ENCODE measurements at regions not wholly inside any gene's neighbourhood (a gene's known extent, or its start where the extent isn't known, plus 50 kb on each side); places are given as distances from the start of the nearest gene placed in this dataset.

GRCh38 chr15:36239509-36239908 lies 339.9 kb upstream of the CDIN1 start:
- Mint-ChIP-seq H3K36me3 (no peaks in the 10 kb centered on the region), H3K4me1 (no peaks in the 10 kb centered on the region), H3K9me3 (peaks cover 6% of the 10 kb centered on the region), H3K4me3 (no peak overlapping the region), H3K27ac (no peak overlapping the region), H3K27me3 (no peaks in the 10 kb centered on the region)
- DNase-seq (ENCODE audit: low spot score in 2 of 2) (no peak), ATAC-seq (ENCODE audit: low read depth) (no peak)

DNA sequence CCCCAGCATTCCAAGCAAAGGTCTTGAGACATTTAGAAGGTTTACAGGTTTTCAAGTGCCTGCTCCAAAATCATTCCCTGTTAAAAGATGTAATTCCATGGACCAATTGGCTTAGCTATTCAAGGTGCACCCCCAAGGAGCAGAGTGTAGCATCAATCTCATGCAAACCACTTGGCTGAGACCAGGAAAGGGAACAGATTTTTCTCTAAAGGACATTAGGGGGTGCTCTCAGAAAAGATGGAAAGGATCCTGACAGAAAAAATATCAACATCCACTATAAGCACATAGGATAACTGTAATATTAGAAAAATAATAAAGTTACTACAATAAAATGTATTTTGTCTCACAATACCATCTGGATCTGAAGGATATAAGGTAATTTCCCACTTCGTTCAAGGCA lies 328.0 kb upstream of the CDIN1 start:
- Mint-ChIP-seq H3K27ac (no peak overlapping the region), H3K36me3 (no peaks in the 10 kb centered on the region), H3K9me3 (peaks cover under 1% of the 10 kb centered on the region), H3K27me3 (no peaks in the 10 kb centered on the region), H3K4me1 (no peaks in the 10 kb centered on the region), H3K4me3 (no peak overlapping the region)
- no peak for ATAC-seq (ENCODE audit: low read depth)
- no peak for DNase-seq (ENCODE audit: low spot score in 2 of 2)

- DNase-seq (ENCODE audit: low spot score in 2 of 2) (no peak), ATAC-seq (ENCODE audit: low read depth) (no peak)
- no peaks in the 10 kb centered on the region for H3K27me3 Mint-ChIP-seq
- no peaks in the 10 kb centered on the region for H3K36me3 Mint-ChIP-seq
- no peaks in the 10 kb centered on the region for H3K9me3 Mint-ChIP-seq
- no peaks in the 10 kb centered on the region for H3K4me1 Mint-ChIP-seq
- H3K4me3 Mint-ChIP-seq, result no peak overlapping the region
- H3K27ac Mint-ChIP-seq, result no peak overlapping the region
Measured at GRCh38 chr15:36252146-36252711, 327.2 kb upstream of the CDIN1 start.

GRCh38 chr15:36254426-36254825 lies 325.0 kb upstream of the CDIN1 start:
- no peak for ATAC-seq (ENCODE audit: low read depth)
- no peaks in the 10 kb centered on the region for H3K9me3 Mint-ChIP-seq
- H3K4me1 Mint-ChIP-seq, result no peaks in the 10 kb centered on the region
- H3K4me3 Mint-ChIP-seq, result no peak overlapping the region
- no peak overlapping the region for H3K27ac Mint-ChIP-seq
- DNase-seq (ENCODE audit: low spot score in 2 of 2), result no peak
- no peaks in the 10 kb centered on the region for H3K36me3 Mint-ChIP-seq
- H3K27me3 Mint-ChIP-seq, result no peaks in the 10 kb centered on the region

- Mint-ChIP-seq H3K36me3 (no peaks in the 10 kb centered on the region), H3K4me1 (no peaks in the 10 kb centered on the region), H3K27me3 (no peaks in the 10 kb centered on the region), H3K27ac (no peak overlapping the region), H3K9me3 (no peaks in the 10 kb centered on the region), H3K4me3 (no peak overlapping the region)
- DNase-seq (ENCODE audit: low spot score in 2 of 2) (no peak), ATAC-seq (ENCODE audit: low read depth) (no peak)
Measured at GRCh38 chr15:36256404-36256807, 323.0 kb upstream of the CDIN1 start.

GRCh38 chr15:36263666-36264065 lies 315.8 kb upstream of the CDIN1 start:
- Mint-ChIP-seq H3K4me1 (no peaks in the 10 kb centered on the region), H3K4me3 (no peak overlapping the region), H3K9me3 (no peaks in the 10 kb centered on the region), H3K36me3 (no peaks in the 10 kb centered on the region), H3K27me3 (no peaks in the 10 kb centered on the region), H3K27ac (no peak overlapping the region)
- no peak for ATAC-seq (ENCODE audit: low read depth)
- DNase-seq (ENCODE audit: low spot score in 2 of 2), result no peak

DNA sequence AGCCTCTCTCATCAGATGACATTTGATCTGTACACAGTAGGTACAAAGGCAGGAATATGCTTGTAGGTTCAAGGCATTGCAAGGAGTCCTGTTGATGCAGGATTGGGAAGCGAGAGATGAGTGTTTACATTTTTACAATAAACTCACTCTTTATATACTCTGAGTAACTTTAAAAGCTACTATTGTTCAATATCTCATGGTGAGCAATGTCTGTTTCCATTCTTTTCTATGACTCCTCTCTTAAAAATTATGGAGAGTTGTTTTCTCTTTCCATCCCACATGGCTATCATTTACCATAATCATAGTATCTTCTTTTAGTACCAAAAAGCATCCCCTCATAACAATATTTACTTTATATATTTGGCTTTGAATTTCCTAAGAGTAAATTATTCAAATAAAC lies 314.0 kb upstream of the CDIN1 start:
- no peaks in the 10 kb centered on the region for H3K4me1 Mint-ChIP-seq
- H3K4me3 Mint-ChIP-seq, result no peak overlapping the region
- no peaks in the 10 kb centered on the region for H3K27me3 Mint-ChIP-seq
- no peak for DNase-seq (ENCODE audit: low spot score in 2 of 2)
- no peak for ATAC-seq (ENCODE audit: low read depth)
- no peaks in the 10 kb centered on the region for H3K36me3 Mint-ChIP-seq
- no peaks in the 10 kb centered on the region for H3K9me3 Mint-ChIP-seq
- H3K27ac Mint-ChIP-seq, result no peak overlapping the region

- H3K4me1 Mint-ChIP-seq, result no peaks in the 10 kb centered on the region
- no peak overlapping the region for H3K4me3 Mint-ChIP-seq
- H3K27me3 Mint-ChIP-seq, result no peaks in the 10 kb centered on the region
- H3K36me3 Mint-ChIP-seq, result no peaks in the 10 kb centered on the region
- DNase-seq (ENCODE audit: low spot score in 2 of 2), result no peak
- H3K27ac Mint-ChIP-seq, result no peak overlapping the region
- no peak for ATAC-seq (ENCODE audit: low read depth)
- H3K9me3 Mint-ChIP-seq, result peaks cover 2% of the 10 kb centered on the region
Measured at GRCh38 chr15:36271048-36271447, 308.4 kb upstream of the CDIN1 start.

DNA sequence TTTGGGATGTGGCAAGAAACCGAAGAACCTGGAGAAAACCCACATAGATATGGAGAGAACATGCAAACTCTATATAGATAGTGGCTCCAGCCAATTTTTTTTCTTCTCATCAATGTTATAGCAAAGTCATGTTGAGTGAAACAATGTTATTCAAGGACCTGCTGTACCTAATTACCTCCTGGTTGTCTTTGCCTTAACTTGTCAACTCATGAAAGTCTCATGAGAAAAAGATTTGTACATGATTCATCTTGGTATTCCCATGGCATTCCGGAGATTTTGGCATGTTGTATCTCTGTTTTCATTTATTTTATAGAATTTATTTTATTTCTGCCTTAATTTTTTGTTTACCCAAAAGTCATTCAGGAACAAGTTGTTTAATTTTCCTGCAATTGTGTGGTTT lies 303.8 kb upstream of the CDIN1 start:
- Mint-ChIP-seq H3K9me3 (peaks cover 6% of the 10 kb centered on the region), H3K4me3 (no peak overlapping the region), H3K27ac (no peak overlapping the region), H3K27me3 (no peaks in the 10 kb centered on the region), H3K36me3 (no peaks in the 10 kb centered on the region), H3K4me1 (no peaks in the 10 kb centered on the region)
- DNase-seq (ENCODE audit: low spot score in 2 of 2) (no peak), ATAC-seq (ENCODE audit: low read depth) (no peak)

DNA sequence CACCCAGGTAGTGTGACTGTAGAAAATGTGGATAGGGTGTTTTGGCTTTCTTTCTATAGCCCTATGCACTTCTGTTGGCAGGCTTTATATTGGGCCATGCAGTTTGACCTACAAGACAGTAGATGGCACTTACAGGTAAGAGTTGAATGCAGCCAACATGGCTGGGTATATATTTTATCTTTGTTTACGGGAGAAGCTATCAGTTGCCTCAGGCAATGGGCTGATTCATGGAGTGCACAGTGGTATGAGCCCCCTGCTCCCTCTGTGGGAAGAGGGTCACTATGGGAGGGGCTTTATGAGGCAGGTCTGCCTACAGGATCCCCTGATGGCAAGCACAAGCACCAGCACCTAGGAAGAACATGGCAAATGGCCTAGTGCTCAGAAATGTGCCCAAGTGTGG lies 301.2 kb upstream of the CDIN1 start:
- no peak for ATAC-seq (ENCODE audit: low read depth)
- Mint-ChIP-seq H3K9me3 (peaks cover 6% of the 10 kb centered on the region), H3K27ac (no peak overlapping the region), H3K27me3 (no peaks in the 10 kb centered on the region), H3K4me1 (no peaks in the 10 kb centered on the region), H3K36me3 (no peaks in the 10 kb centered on the region), H3K4me3 (no peak overlapping the region)
- DNase-seq (ENCODE audit: low spot score in 2 of 2), result no peak

DNA sequence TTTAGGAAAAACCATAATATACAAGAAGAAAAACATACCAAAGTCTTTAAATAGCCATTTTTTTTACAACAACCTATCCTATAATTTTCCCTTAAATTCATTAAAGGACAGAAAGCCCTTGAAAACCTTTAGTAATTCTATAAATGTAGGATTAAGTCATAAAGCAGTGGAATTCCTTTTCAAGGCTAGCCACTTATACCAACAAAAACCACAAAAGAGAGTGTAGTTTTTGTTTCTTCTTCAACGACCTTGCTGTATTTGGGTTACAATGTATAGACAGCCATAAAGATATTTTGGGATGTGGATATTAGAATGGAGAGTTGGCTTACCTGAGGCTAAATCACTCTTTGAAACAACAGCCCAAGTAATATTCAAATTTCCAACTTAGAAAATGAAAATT lies 296.6 kb upstream of the CDIN1 start:
- H3K36me3 Mint-ChIP-seq, result no peaks in the 10 kb centered on the region
- H3K27me3 Mint-ChIP-seq, result no peaks in the 10 kb centered on the region
- no peaks in the 10 kb centered on the region for H3K4me1 Mint-ChIP-seq
- DNase-seq (ENCODE audit: low spot score in 2 of 2), result no peak
- no peaks in the 10 kb centered on the region for H3K9me3 Mint-ChIP-seq
- no peak overlapping the region for H3K27ac Mint-ChIP-seq
- H3K4me3 Mint-ChIP-seq, result no peak overlapping the region
- ATAC-seq (ENCODE audit: low read depth), result no peak

GRCh38 chr15:36284911-36285310 lies 294.5 kb upstream of the CDIN1 start:
- Mint-ChIP-seq H3K36me3 (no peaks in the 10 kb centered on the region), H3K27me3 (peaks cover 2% of the 10 kb centered on the region), H3K9me3 (no peaks in the 10 kb centered on the region), H3K4me3 (no peak overlapping the region), H3K4me1 (no peaks in the 10 kb centered on the region), H3K27ac (no peak overlapping the region)
- DNase-seq (ENCODE audit: low spot score in 2 of 2) (no peak), ATAC-seq (ENCODE audit: low read depth) (no peak)

GRCh38 chr15:36291501-36291900 lies 287.9 kb upstream of the CDIN1 start:
- Mint-ChIP-seq H3K4me1 (no peaks in the 10 kb centered on the region), H3K36me3 (no peaks in the 10 kb centered on the region), H3K9me3 (no peaks in the 10 kb centered on the region), H3K4me3 (no peak overlapping the region), H3K27me3 (peaks cover 2% of the 10 kb centered on the region), H3K27ac (no peak overlapping the region)
- no peak for ATAC-seq (ENCODE audit: low read depth)
- DNase-seq (ENCODE audit: low spot score in 2 of 2), result no peak

GRCh38 chr15:36294359-36294758 lies 285.1 kb upstream of the CDIN1 start:
- H3K4me3 Mint-ChIP-seq, result no peak overlapping the region
- H3K27me3 Mint-ChIP-seq, result peaks cover 2% of the 10 kb centered on the region
- H3K4me1 Mint-ChIP-seq, result no peaks in the 10 kb centered on the region
- H3K27ac Mint-ChIP-seq, result no peak overlapping the region
- no peaks in the 10 kb centered on the region for H3K36me3 Mint-ChIP-seq
- no peak for DNase-seq (ENCODE audit: low spot score in 2 of 2)
- H3K9me3 Mint-ChIP-seq, result no peaks in the 10 kb centered on the region
- no peak for ATAC-seq (ENCODE audit: low read depth)

DNA sequence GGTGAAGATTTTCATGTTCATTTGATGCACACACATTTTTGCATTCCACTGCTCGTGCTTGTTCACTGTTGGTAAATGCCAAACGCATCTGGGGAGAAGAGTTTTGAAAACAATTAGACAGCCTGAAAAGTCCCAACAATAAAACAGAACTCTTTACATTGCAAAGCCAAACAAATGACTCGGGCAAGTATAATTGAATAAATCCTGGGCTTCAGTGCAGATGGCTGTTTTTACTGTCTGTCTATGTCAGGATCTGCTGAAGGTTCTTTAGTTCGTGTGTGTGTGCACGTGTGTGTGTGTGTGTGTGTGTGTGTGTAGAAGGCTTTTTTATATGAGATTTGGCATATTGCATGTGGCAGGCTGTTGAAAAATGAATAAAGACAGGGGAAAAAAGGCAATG lies 277.5 kb upstream of the CDIN1 start:
- Mint-ChIP-seq H3K4me3 (no peak overlapping the region), H3K4me1 (no peaks in the 10 kb centered on the region), H3K9me3 (no peaks in the 10 kb centered on the region), H3K36me3 (no peaks in the 10 kb centered on the region), H3K27me3 (no peaks in the 10 kb centered on the region), H3K27ac (no peak overlapping the region)
- DNase-seq (ENCODE audit: low spot score in 2 of 2), result no peak
- no peak for ATAC-seq (ENCODE audit: low read depth)
